Natural killer cell treated with Interleukin-12 subunit alpha and Interleukin-12 subunit beta and Interleukin-15 and Interleukin-18, amount 100 ng/mL, for 72 hours (primary cell): ENCODE measurements at regions not wholly inside any gene's neighbourhood (a gene's known extent, or its start where the extent isn't known, plus 50 kb on each side); places are given as distances from the start of the nearest gene placed in this dataset.
"Not testable (repeated sequence)": the region's sequence is repeated elsewhere in the genome, so short reads cannot be mapped to it uniquely, and the experiment has no call there.

ENCODE experiments used
- ATAC-seq, 2 donors: fragments of 150-1000 bp; cut with Tn5 transposase in 1 of 2; sonication (Bioruptor Pico), chemical (Tn5 transposase) in 1 of 2; 2 replicates each; pipeline ENCODE4 v1.10.0; 2021
- DNase-seq: peaks from one replicate; pipeline ENCODE4 v3.0.0; 2022; ENCODE audit warnings: low spot score
- H3K27ac Mint-ChIP-seq, 2 donors: 1 replicate in 1 of 2; 2 replicates in 1 of 2; pipeline ENCODE4 v1.8.0; 2022; ENCODE audit warnings: mixed read lengths in 2 of 2, mild to moderate bottlenecking in 1 of 2, moderate library complexity in 1 of 2
- H3K27me3 Mint-ChIP-seq, 2 donors: 1 replicate in 1 of 2; 2 replicates in 1 of 2; pipeline ENCODE4 v1.8.0; 2022; ENCODE audit warnings: mixed read lengths in 2 of 2
- H3K36me3 Mint-ChIP-seq: one replicate; pipeline ENCODE4 v1.8.0; 2022; ENCODE audit warnings: mixed read lengths
- H3K4me1 Mint-ChIP-seq, 2 donors: 1 replicate in 1 of 2; 2 replicates in 1 of 2; pipeline ENCODE4 v1.8.0; 2022; ENCODE audit warnings: low read depth in 2 of 2, mixed read lengths in 2 of 2, mild to moderate bottlenecking in 1 of 2
- H3K4me3 Mint-ChIP-seq: one replicate; pipeline ENCODE4 v1.8.0; 2022; ENCODE audit warnings: mixed read lengths
- H3K9me3 Mint-ChIP-seq: 2 replicates; pipeline ENCODE4 v1.8.0; 2022; ENCODE audit warnings: mixed read lengths

DNA sequence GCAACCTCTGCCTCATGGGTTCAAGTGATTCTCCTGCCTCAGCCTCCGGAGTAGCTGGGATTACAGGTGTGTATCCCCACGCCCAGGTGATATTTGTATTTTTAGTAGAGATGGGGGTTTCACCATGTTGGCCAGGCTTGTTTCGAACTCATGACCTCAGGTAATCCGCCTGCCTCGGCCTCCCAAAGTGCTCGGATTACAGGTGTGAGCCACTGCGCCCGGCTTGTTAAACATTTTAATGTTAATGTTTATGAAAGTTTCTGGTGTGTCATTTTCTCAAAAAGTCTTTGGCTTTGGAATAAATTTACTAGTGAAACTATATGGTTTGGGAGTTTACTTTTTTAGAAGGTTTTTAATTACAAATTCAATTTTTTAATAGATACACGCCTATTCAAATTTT is 698.8 kb downstream of the MECOM start:
- ATAC-seq, result no peak

DNA sequence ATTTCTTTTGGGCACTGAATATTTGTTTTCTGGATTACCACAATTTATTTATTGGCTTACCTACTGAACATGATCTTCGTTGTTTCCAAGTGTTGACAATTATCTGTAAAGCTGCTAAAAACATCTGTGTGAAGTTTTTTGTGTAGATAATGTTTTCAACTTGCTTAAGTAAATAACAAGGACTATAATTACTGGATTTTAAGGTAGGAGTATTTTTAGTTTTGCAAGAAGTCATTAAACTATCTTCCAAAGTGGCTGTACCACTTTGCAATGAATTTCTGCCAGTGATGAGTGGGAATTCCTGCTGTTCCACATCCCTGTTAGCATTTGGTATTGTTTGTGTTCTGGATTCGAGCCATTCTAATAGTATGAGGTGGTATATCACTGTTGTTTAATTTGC is 702.2 kb downstream of the MECOM start:
- H3K4me3 Mint-ChIP-seq, result no peak overlapping the region
- no peaks in the 10 kb centered on the region for H3K36me3 Mint-ChIP-seq
- no peaks in the 10 kb centered on the region for H3K27me3 Mint-ChIP-seq
- no peak overlapping the region for H3K27ac Mint-ChIP-seq
- ATAC-seq, result no peak
- H3K9me3 Mint-ChIP-seq, result no peaks in the 10 kb centered on the region
- DNase-seq, result no peak
- no peaks in the 10 kb centered on the region for H3K4me1 Mint-ChIP-seq

More for the DNA sequence above, 698.8 kb downstream of the MECOM start:
- Mint-ChIP-seq H3K36me3 (no peaks in the 10 kb centered on the region), H3K27ac (no peak overlapping the region), H3K4me3 (no peak overlapping the region), H3K9me3 (peaks cover 3% of the 10 kb centered on the region), H3K27me3 (no peaks in the 10 kb centered on the region), H3K4me1 (no peaks in the 10 kb centered on the region)
- no peak for DNase-seq

DNA sequence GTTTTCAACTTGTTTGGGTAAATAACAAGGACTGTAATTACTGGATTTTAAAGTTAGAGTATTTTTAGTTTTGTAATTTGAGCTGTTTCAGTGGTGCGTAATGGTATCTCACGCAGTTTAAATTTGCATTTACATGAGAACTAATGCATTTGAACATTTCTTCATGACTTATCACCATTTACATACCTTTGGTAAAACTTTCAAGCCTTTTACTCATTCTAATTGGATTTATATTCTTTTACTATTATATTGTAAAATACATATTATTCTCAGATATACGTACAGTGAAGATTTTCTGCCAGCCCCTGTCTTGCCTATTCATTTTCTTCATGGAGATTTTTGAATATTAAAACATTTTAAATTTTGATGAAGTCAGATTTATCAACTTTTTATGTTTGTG is 703.8 kb downstream of the MECOM start:
- no peaks in the 10 kb centered on the region for H3K36me3 Mint-ChIP-seq

DNA sequence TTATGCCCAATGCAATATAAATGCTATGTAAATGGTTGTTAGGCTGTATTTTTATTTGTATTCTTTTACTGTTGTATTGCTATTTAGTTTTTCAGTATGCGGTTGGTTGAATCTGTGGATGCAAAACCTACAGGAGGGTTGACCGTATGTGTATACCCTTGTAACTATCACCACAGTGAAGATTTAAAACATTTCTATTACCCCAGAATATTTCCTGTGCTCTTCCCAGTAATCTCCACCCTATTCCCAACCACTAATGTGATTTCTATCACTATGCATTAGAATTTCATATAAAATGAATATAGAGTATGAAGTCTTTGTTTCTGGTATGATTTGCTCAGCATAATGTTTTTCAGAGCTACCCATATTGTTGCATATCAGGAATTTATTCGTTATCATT is 705.0 kb downstream of the MECOM start:
- Mint-ChIP-seq H3K27ac (no peak overlapping the region), H3K9me3 (peaks cover 4% of the 10 kb centered on the region), H3K36me3 (no peaks in the 10 kb centered on the region), H3K4me1 (no peaks in the 10 kb centered on the region), H3K4me3 (no peak overlapping the region), H3K27me3 (no peaks in the 10 kb centered on the region)
- no peak for DNase-seq
- ATAC-seq, result no peak

More for the DNA sequence above, 703.8 kb downstream of the MECOM start:
- Mint-ChIP-seq H3K4me1 (no peaks in the 10 kb centered on the region), H3K9me3 (no peaks in the 10 kb centered on the region), H3K4me3 (no peak overlapping the region), H3K27me3 (no peaks in the 10 kb centered on the region), H3K27ac (no peak overlapping the region)
- DNase-seq (no peak), ATAC-seq (no peak)

DNA sequence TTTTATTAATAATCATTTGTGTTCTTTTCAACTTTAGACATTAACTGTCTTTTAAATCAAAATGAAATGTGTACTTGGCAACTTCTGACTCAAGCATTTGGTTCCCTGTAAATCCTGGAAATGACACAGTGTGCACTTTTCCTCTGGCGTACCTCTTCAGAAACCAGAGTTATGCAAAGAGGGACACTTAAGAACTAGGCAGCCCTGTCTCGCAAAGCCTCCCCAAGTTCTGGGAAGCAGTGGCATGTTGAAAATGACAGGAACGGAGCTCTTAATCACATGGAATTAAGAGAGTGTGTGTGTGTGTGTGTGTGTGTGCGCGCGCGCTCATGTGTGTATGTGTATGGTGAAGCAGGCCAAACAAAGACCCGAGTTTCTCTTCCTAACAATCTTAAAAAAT is 707.4 kb downstream of the MECOM start:
- Mint-ChIP-seq H3K9me3 (peaks cover 4% of the 10 kb centered on the region), H3K36me3 (no peaks in the 10 kb centered on the region), H3K27me3 (no peaks in the 10 kb centered on the region), H3K4me1 (no peaks in the 10 kb centered on the region), H3K4me3 (no peak overlapping the region), H3K27ac (no peak overlapping the region)
- ATAC-seq, result no peak
- no peak for DNase-seq

DNA sequence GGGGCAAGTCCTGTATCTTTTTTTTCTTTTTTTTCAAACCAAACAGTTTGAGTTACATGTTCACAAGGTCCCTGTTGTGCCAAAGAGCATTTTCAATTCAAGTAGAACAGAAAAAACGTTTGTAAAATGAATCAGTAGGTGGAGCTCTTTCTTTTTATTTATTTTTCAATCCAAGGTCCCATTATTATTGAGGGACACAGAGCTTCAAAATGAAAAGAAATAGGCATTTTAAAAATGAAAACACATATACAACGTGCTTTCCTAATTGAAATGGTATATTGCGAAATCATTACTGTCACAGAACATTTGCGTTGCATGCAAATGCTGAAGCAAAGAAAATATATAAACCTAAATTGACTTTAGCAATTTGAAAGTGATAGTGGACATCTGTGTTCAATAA is 711.0 kb downstream of the MECOM start:
- no peak overlapping the region for H3K27ac Mint-ChIP-seq
- ATAC-seq, result no peak
- H3K27me3 Mint-ChIP-seq, result no peaks in the 10 kb centered on the region
- no peaks in the 10 kb centered on the region for H3K36me3 Mint-ChIP-seq
- H3K4me1 Mint-ChIP-seq, result no peaks in the 10 kb centered on the region
- H3K9me3 Mint-ChIP-seq, result peaks cover 4% of the 10 kb centered on the region
- no peak overlapping the region for H3K4me3 Mint-ChIP-seq
- DNase-seq, result no peak

DNA sequence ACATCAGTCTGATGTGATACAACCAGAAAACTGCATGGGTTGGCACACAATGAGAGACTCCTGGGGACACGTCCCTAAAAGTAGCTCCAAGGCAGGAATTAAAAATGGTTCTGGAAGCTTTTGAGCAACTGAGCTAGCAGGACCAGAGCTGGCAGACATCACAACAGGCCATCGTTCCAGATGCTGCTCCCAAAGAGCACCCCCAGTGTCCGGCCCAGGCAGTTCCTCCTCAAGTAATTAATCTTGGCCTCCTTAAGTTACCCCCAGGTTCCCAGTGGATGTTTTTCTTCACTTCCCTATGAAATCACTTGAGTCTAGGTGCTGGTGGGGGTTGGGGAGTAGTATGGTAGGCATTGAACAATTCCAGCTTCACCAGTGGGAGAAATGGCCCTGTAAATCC is 711.6 kb downstream of the MECOM start:
- Mint-ChIP-seq H3K9me3 (peaks cover 7% of the 10 kb centered on the region), H3K27ac (no peak overlapping the region), H3K27me3 (no peaks in the 10 kb centered on the region), H3K36me3 (no peaks in the 10 kb centered on the region), H3K4me3 (no peak overlapping the region), H3K4me1 (no peaks in the 10 kb centered on the region)
- ATAC-seq (no peak), DNase-seq (no peak)

DNA sequence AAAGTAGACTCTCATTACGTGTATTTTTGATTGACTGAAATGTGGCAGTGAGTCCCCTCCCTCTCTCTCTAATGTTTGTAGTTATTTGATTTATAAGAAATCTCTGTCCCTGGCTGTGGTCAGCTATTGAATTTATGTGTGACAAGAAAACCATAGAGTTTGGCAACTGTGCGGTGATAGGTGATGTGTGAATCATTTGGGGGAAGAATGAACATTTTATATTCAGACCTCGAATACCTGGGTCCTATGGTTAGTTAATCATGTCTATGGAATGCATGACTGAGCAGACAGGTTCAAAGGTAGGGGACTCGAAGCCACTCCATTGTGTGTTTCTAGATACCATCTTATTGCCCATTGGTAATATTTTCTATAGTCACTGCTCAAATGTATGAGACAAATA is 712.1 kb downstream of the MECOM start:
- H3K9me3 Mint-ChIP-seq, result peaks cover 7% of the 10 kb centered on the region
- ATAC-seq (no peak), DNase-seq (no peak)
- H3K4me3 Mint-ChIP-seq, result no peak overlapping the region
- no peaks in the 10 kb centered on the region for H3K36me3 Mint-ChIP-seq
- no peak overlapping the region for H3K27ac Mint-ChIP-seq
- H3K27me3 Mint-ChIP-seq, result no peaks in the 10 kb centered on the region
- no peaks in the 10 kb centered on the region for H3K4me1 Mint-ChIP-seq

DNA sequence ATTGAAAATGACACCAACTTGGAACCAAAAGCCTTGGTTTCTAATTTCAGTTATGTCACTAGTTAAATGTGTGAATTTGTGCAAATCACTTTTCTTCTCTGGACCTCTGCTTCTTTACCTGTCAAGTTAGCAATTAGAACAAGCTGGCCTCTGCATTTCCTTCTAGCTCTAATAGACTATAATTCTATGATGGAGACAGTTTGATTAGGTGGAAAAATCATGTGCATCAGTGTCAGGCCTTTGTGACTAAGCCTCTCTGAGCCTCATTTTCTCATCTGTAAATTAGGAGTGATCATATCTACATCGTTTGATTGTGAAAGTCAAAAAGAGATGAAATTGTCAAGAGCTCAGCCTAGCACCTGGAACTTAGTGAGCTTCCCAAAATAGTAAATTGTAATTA is 712.9 kb downstream of the MECOM start:
- Mint-ChIP-seq H3K4me3 (no peak overlapping the region), H3K36me3 (no peaks in the 10 kb centered on the region), H3K4me1 (no peaks in the 10 kb centered on the region), H3K27me3 (no peaks in the 10 kb centered on the region), H3K9me3 (peaks cover 7% of the 10 kb centered on the region), H3K27ac (no peak overlapping the region)
- ATAC-seq (no peak), DNase-seq (no peak)

DNA sequence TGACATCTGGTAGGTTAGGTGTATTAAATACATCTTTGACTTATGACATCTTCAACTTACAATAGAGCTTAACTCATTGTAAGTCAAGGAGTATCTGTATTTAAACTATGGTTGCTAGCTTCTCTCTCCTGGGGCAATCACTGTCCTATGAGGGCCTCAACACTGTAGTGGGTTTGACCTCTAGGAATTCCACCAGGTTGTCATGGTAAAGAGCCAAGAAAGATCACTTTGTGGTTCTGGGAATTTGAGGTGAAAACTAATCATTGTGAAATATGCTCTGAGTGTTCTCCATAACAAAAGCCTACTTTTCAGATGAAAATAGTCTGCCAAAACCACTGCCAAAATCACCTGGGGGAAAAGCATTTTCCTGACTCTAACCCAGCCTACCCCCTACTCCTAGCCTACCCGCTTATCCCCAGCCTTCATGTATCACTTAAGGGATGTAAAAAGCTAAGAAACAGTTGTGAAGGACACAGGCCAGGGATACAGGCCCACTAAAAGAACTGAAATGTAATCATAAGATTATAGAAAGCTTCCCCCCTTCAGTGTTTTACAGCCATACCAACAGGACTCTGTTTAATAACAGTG is 723.8 kb downstream of the MECOM start:
- Mint-ChIP-seq H3K36me3 (no peaks in the 10 kb centered on the region), H3K4me3 (no peak overlapping the region), H3K9me3 (peaks cover 7% of the 10 kb centered on the region), H3K27me3 (no peaks in the 10 kb centered on the region), H3K27ac (no peak overlapping the region), H3K4me1 (no peaks in the 10 kb centered on the region)
- no peak for DNase-seq
- ATAC-seq, result no peak

DNA sequence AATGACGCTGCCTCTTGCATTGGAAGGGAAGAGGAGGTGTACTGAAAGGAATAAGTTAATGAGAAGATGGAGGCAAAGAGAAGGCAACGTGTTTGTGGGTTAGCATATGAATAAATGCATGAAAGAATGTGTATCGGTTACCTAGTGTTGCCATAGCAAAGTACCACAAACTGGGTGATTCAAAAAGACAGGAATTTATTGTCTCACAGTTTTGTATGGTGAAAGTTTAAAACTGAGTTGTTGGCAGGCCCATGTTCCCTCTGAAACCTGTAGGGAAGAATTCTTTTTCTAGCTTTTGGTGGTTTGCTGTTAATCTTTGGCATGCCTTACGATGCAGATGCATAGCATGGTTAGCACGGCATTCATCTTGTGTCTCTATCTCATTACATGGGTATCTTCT is 729.9 kb downstream of the MECOM start:
- ATAC-seq (no peak), DNase-seq (no peak)
- Mint-ChIP-seq H3K27me3 (no peaks in the 10 kb centered on the region), H3K9me3 (peaks cover 30% of the 10 kb centered on the region), H3K27ac (no peak overlapping the region), H3K4me3 (no peak overlapping the region), H3K4me1 (no peaks in the 10 kb centered on the region), H3K36me3 (peaks cover 7% of the 10 kb centered on the region)

DNA sequence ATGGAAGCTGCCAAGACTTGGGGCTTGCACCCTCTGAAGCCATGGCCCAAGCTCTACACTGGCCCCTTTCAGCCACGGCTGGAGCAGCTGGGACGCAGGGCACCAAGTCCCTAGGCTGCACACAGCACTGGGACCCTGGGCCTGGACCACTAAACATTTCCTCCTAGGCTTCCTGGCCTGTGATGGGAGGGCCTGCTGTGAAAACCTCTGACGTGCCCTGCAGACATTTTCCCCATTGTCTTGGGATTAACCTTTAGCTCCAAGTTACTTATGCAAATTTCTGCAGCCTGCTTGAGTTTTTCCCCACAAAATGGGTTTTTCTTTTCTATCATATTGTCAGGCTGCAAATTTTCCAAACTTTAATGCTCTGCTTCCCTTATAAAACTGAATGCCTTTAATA is 733.5 kb downstream of the MECOM start:
- not testable (repeated sequence) for ATAC-seq

DNA sequence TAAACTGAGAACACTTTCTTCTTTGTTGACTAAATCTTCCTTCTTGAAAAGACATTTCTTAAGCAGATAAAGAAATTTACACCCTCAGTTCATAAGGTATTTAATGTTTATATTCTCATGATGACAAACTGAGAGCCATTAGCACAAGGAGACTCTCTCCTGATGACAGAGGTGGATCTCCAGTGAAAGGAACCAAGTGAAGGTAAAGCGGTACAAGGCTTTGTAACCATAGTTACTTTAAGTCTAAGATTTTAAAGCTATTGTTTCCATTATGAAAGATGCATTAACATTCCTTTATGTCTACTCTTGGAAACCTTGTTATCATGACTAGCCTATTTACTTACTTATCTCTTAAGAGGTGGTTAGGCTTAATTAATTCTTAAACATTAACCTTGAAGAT is 737.1 kb downstream of the MECOM start:
- ATAC-seq (no peak), DNase-seq (no peak)
- H3K9me3 Mint-ChIP-seq, result peaks cover 12% of the 10 kb centered on the region
- H3K27me3 Mint-ChIP-seq, result no peaks in the 10 kb centered on the region
- H3K4me1 Mint-ChIP-seq, result no peaks in the 10 kb centered on the region
- H3K36me3 Mint-ChIP-seq, result no peaks in the 10 kb centered on the region
- no peak overlapping the region for H3K27ac Mint-ChIP-seq
- H3K4me3 Mint-ChIP-seq, result no peak overlapping the region

More for the DNA sequence above, 733.5 kb downstream of the MECOM start:
- not testable (repeated sequence) for H3K27me3 Mint-ChIP-seq, H3K4me3 Mint-ChIP-seq, H3K4me1 Mint-ChIP-seq, H3K27ac Mint-ChIP-seq, DNase-seq, H3K36me3 Mint-ChIP-seq
- H3K9me3 Mint-ChIP-seq, result peaks cover 27% of the 10 kb centered on the region

DNA sequence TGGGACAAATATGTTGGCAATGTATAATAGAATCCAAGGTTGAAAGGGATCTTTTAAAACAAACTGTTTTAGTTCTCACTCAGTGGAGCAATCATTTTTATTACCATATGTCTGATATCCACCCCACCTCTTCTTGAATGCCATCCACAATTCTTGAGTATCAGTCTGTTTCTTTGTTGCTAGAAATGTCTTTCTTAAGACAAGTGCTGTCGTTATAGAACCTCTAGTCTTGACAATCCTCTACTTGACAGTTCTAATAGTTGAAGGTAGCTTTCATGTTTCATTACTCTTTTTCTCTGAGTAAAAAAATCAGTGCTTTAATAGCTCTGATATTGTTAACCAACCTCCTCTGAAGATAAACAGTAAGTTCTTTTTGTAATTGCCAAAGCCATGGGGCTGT is 737.9 kb downstream of the MECOM start:
- Mint-ChIP-seq H3K9me3 (peaks cover 3% of the 10 kb centered on the region), H3K4me3 (no peak overlapping the region), H3K27ac (no peak overlapping the region), H3K36me3 (no peaks in the 10 kb centered on the region), H3K27me3 (no peaks in the 10 kb centered on the region), H3K4me1 (no peaks in the 10 kb centered on the region)
- no peak for ATAC-seq
- DNase-seq, result no peak

DNA sequence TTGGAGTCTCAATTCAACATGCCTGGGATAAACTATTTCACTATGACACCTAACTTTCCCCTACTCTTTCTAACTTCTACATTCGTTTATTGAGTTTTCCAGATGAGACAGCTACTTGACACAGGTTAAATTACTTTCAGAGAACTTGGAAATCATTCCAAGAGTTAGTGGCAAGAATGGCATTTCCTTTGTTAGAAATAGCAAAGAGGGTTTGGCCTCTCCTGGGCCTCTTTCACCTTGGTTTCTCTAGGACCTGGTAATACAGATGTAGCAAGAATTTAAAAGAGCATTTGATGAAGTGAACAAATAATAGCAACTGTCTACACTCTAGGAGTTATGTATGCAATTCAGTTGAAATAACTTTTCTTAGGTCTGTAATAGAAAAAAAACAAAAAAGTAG is 748.9 kb downstream of the MECOM start:
- ATAC-seq, result no peak
- H3K27ac Mint-ChIP-seq, result no peak overlapping the region
- H3K27me3 Mint-ChIP-seq, result no peaks in the 10 kb centered on the region
- no peak overlapping the region for H3K4me3 Mint-ChIP-seq
- no peak for DNase-seq
- H3K36me3 Mint-ChIP-seq, result no peaks in the 10 kb centered on the region
- peaks cover 4% of the 10 kb centered on the region for H3K9me3 Mint-ChIP-seq
- no peaks in the 10 kb centered on the region for H3K4me1 Mint-ChIP-seq
